ENCODE measurements at regions not wholly inside any gene's neighbourhood (a gene's known extent, or its start where the extent isn't known, plus 50 kb on each side); places are given as distances from the start of the nearest gene placed in this dataset.
"Not testable (repeated sequence)": the region's sequence is repeated elsewhere in the genome, so short reads cannot be mapped to it uniquely, and the experiment has no call there.

DNA sequence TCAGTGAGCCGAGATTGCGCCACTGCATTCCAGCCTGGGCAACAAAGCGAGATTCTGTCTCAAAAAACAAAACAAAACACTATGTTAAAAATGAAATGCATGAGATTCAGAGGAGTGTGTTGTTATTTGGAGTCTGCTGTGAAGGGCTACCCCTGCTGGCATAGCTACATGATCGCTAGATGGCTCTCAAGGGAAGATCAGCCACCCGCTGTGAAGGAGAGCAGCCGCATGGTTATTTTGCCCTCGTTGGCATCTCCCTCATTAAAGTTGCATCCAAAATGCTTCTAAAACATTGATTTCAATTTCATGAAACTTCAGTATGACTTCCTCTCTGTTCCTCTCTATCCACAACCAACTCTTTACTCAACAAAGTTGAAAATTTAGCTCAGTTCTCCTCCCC, 54.8 kb upstream of the NDUFV2 start:
- no peak for DNase-seq

DNA sequence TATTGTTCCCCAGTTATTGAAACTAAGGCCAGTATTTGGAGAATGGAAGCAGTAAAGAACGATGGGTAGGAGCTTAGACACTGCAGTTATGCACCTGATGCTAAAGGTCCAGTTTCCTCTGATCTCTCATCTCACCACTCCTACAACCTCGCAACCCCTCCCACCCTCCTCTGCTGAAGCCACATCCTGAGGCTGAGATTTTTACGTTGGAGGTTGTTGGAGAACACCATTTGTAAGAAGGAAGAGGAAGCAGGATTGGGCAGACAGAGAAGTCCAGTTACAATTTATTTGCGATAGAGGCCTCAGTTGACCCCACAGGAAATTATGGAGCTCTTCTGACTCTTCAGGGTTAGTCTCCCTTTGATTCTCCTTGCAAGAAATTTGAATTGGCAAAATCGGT, 54.3 kb upstream of the NDUFV2 start:
- no peak for DNase-seq

DNA sequence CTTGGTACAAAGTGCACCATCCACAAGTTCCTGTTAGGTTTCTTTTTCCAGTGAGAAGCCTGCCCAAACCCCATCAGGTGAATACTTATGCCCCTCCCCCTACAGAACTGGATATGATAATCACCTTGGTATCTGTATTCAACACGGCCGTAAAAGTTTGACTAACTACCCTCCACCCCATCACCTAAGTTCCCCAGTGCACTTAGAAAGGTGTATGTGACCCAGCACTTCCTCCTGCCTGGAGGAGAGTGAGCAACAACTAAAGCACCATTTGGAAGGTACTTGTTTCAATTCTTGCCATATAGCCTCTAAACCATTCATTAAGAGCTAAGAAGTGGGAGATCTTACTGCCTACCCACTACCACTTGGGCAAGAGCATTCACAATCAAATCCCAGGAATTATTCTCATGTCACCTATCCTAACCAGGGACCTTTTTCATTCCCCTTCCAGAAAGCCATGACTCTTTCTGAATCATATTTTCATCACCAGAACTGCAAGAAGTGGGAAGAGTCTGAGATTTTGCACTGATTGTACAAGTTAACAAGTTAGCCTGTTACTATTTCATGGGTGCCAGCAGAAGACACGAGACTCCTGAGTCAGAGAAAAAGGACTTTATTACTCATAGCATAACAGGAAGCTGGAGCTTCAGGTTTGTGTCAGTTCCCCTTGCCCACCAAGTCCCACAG, 53.5 kb upstream of the NDUFV2 start:
- DNase-seq = no peak

DNA sequence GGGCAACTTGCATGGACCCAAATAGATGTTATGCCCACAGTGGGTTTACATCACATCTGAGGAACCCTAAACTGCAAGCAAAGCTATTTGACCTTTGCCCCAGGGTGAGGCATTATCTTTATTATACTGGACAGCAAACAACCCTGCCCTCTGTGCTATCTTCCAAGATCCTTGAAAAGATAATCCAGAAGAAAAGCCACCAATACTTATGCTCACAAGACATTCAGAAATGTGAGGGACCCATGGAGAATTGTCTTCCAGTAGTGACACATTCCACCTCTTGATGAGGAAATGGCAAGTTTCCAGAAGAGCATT, 53.0 kb upstream of the NDUFV2 start:
- no peak for DNase-seq

DNA sequence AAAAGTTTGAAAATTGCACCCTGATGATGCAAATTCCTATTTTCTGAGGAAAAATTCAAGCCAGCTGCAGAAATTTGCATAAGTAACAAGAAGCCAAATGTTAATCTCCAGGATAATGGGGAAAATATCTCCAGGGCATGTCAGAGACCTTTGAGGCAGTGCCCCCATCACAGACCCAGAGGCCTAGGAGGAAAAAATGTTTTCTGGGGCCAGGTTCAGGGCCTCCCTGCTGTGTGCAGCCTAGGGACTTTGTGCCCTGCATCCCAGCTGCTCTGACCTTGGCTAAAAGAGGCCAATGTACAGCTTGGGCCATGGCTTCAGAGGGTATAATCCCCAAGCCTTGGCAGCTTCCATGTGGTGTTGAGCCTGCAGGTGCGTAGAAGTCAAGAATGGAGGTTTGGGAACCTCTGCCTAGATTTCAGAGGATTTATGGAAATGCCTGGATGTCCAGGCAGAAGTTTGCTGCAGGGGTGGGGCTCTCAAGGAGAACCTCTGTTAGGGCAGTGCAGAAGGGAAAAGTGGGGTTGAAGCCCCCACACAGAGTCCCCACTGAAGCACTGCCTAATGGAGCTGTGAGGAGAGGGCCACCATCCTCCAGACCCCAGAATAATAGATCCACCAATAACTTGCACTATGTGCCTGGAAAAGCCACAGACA, 51.7 kb upstream of the NDUFV2 start:
- DNase-seq = not testable (repeated sequence)
